GM18517 (cell line): ENCODE measurements at regions not wholly inside any gene's neighbourhood (a gene's known extent, or its start where the extent isn't known, plus 50 kb on each side); places are given as distances from the start of the nearest gene placed in this dataset.
"Not testable (repeated sequence)": the region's sequence is repeated elsewhere in the genome, so short reads cannot be mapped to it uniquely, and the experiment has no call there.

Experiments
- ATAC-seq: cut with Tn5 transposase; IDR thresholded peaks from one replicate; pipeline ENCODE4 v1.9.1; 2021; ENCODE audit warnings: mild to moderate bottlenecking, moderate library complexity; ENCODE audit not compliant: unreplicated experiment

DNA sequence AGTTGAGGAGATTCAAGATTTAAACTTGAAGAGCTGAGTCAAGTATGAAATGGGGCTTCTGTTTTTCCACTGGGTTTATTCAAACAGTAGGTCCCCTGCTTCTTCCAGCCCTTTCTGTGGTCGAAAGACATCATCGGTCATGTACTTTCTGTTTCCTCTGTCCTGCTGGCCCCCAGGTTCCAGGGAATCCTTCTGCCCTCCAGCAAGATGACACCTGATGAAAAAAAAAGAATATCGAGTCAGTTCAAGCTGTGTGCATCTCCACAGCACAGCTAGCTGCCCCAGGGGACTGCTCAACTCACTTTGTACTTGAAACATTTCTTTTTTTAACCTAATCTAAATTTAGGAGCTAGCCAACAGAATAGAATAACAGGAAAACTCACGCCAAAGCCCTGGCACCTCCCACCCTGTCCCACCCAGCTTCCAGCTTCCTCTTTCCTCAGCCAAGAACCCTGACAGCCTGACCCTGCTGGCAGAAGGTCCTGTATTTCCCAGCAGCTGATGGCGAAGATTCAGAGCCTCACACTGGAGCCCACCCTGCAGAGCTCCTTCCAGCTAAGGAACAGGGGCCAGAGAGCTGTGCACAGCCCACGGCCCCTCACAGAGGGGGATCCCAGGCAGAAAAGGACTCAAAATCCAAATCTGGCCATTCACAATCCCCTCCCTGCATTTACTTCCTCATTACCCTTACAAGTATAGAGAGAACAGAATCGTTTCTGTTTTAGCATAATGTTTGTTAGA lies 176.5 kb downstream of the PSMG1 start:
- ATAC-seq: no peak

DNA sequence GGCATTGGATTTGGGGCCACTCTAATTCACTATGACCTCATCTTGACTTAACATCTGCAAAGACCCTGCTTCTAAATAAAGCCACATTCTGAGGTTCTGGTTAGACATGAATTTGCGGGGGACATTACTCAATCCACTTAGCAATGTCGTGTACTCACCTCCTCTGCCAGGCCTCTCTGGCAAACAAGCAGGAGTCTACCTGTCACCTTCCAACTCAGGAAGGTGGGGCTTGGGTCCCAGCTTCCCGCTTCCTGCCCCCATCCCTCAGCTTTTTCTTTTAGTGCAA lies 177.8 kb downstream of the PSMG1 start:
- no peak for ATAC-seq

DNA sequence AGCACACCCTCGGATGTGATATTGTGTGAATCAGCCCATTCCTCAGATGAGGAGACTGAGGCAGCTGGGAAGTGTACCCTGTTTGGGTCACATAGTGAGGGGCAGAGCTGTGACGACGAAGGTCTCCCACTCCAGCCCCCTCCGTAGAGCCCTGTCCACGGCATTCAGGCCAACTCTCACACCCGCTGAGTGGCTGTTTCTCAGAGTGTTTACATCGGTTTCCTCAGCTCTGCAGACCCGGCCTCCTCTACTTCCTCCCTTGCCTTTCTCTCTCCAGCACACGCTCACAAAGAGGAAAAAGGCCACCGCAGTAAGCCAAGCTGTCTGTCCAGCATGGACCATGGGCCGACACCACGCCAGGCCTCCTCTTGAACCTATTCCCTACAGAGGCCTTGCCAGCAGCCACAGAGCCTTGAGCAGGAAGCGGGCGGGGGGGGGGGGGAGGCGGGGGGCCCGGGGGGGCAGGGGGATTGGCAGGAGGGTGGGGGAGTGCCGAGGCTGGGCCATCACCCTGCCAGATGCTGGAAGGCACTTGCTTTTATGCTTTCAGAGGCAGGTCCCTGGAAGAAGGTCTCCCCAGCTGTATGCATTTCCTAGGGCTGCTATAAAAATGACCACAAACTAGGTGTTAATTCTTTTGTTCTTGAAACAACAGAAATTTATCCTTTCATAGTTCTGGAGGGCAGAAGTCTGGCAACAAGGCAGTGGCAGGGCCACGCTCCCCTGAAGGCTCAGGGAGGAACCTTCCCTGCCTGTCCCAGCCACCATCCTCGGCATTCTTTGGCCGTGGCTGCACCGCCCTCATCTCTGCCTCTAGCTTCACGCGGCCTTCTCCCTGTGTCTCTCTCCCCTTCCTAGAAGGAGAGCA lies 178.4 kb downstream of the PSMG1 start:
- no peak for ATAC-seq

DNA sequence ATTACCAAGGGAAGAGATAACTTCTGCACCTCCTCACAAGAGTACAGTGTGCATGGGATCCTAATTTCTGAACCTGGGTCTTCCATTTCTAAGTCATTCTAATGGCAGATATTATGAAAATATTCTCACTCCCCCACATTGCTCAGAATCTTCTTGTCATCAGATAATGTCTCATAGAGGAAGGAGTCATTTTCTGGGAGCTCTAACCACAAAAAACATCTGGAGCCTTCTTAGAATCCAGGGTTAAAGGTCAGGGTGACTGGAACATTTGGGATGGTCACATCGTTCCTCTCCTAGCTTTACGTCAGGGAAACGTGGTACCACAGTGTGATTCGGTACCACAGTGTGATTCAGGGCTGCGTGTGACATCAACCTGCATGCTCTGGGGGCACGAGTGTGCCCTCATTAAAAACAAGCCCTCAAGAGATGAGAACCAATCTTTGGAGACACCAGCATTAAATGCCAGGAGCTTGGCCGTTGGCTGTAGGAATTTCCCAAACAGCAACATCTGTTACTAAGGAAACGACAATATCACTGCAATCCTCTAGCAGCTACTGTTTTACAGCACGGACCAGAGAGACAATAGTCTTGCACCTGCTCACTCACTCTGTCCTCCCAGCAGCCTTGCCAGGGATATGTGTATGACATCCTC lies 179.1 kb downstream of the PSMG1 start:
- no peak for ATAC-seq

DNA sequence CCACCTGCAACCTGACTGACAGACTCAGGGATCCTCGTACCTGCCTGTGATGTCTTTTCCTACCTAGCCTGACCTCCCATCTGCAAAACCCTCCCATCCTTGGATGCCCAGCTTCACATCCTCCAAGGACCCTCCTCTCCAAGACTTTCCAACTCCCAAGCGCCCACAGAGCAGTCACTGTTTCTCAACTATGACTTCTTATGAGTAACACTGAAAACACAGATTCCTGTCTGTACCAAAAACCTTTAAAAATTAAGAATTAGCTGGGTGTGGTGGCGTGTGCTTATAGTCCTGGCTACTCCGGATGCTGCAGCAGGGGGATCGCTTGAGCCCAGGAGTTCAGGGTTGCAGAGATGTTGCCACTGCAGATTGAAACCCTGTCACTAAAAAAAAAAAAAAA lies 181.9 kb downstream of the PSMG1 start:
- no peak for ATAC-seq

DNA sequence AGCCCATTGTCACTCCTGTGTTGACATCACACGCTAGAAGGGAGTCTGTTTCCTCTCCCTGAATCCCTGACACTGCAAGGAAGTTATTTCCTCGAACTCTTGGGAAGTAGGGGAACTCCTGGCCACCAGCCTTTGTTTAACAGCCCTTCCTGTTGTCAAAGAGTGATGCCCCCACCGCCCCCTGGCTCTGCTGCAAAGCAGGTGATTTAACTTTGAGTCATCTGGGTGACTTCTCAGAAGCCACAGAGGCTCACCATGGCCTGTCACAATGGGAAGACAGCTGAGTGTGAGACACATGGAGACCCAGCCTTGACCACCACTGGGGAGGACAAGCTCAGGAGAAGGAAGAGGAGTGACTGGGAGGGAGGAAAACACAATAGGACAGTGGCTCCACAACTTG lies 182.8 kb downstream of the PSMG1 start:
- ATAC-seq: no peak

DNA sequence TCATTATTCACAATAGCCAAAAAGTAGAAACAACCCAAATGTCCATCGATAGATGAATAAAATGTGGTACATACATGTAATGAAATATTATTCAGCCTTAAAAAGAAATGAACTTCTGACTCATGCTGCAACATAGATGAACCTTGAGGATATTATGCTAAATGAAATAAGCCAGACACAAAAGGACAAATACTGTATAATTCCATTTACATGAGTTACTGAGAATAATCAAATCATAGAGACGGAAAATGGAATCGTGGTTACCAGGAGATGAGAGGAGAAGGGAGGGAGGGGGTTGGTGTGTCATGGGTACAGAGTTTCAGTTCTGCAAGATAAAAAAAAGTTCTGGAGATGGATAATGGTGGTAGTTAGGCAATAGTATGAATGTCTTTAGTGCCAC lies 184.1 kb downstream of the PSMG1 start:
- ATAC-seq: no peak

DNA sequence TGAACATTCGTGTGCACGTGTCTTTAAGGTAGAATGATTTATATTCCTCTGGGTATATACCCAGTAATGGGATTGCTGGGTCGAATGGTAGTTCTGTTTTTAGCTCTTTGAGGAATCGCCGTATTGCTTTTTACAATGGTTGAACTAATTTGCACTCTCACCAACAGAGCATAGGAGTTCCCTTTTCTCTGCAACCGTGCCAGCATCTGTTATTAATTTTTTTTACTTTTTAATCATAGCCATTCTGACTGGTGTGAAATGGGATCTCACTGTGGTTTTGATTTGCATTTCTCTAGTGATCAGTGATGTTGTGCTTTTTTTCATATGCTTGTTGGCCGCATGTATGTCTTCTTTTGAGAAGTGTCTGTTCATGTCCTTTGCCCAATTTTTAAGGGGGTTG lies 185.0 kb downstream of the PSMG1 start:
- not testable (repeated sequence) for ATAC-seq

DNA sequence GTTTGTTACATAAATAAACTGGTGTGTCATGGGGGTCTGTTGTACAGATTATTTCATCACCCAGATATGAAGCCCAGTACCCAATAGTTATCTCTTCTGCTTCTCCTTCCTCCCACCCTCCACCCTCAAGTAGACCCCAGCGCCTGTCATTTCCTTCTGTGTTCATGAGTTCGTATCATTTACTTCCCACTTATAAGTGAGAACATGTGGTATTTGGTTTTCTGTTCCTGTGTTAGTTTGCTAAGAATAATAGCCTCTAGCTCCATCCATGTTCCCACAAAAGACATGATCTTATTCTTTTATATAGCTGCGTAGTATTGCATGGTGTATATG lies 185.4 kb downstream of the PSMG1 start:
- not testable (repeated sequence) for ATAC-seq

DNA sequence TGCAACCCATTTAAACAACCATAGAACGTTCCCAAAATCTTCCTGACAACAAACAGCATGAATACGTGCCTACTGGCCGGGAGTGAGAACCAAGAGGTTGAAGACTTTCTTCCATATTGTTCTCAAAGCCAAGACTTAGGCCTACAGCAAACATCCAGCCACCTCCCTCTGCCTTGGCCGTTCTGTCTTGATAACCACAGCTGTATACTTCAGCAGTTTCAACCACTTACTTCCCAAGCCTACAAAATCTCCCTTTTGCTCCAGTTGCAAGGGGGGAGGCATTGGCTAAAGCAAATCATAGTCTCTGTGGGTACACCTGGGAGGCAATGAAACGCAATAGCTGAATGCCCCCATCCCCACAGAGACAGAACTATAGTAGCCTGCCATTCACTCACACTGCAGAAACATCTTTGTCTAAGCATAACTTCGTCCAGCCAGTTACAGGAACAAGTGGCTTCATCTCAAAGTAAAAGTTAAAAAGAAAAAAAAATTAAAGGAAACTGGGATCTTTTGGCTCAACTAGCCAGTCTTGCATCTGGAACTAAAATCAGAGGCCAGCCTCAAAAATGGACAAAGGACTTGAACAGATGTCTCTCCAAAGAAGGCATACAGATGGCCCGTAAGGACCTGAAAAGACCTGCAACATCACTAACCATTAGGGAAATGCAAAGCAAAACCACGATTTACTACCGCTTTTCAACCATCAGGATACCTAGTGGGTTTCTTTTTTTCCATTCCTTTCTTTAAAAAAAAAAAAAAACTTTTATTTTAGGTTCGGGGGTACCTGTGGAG lies 186.0 kb downstream of the PSMG1 start:
- no peak for ATAC-seq

DNA sequence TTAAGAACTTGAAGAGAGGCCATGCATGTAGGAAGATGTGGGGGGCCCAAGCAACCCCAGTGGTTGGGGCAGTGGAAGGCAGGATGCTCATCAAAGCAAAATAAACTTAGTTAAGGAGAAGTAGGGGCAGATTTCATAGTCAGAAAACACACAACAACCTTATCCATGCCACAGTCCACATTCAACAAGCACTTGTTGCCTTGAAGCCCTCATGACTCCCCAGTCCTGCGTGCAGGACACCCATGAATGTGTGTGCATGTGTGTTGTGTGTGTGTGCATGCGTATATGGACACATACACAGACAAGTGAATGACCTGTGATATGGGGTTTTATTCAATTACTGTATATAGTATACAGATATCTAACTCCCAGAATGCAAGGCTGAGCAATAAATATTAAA lies 186.9 kb downstream of the PSMG1 start:
- ATAC-seq: no peak

DNA sequence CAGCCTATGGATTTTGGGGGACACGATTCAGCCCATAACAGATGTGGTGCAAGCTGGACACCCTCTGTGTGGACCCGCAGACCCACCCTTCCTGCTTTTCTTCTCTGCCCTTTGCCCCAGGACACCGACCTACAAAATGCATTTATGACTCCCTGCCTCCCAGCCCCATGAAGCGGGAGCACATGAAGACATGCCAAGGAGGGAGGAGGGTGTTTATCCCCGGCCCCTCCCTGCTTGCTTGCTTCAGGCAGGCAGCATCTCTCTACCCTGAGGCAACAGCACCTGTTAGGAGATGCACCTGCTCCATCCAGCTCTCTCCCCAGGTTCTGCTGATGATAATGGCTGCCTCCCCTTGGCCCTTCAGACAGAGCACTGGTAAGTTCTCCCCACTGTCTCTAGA lies 187.5 kb downstream of the PSMG1 start:
- ATAC-seq: no peak

DNA sequence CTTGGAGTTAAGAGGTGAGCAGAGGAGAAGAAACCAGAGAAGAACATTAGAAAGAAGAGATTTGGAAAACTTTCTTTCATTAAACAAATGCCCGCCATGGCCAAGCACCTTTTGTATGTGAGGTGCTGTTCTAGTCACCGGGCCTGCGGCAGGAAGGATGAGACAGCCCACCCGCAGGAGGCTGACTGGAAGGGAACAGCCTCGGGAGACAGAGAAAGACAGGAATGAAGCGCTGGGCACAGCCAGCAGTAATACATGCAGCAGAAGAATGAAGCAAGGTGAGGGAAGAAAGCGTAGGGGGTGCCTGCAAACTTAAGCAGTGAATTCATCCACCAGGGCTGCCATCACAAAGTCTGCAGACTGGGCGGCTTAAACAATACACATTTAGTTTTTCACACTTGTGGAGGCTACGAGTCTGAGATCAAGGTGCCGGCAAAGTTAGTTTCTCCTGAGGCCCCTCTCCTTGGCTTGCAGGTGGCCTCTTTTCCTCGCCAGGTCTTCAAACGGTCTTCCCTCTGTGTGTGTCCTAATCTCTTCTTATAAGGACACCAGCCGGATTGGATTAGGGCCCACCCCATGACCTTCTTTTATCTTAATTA lies 188.1 kb downstream of the PSMG1 start:
- ATAC-seq: no peak

DNA sequence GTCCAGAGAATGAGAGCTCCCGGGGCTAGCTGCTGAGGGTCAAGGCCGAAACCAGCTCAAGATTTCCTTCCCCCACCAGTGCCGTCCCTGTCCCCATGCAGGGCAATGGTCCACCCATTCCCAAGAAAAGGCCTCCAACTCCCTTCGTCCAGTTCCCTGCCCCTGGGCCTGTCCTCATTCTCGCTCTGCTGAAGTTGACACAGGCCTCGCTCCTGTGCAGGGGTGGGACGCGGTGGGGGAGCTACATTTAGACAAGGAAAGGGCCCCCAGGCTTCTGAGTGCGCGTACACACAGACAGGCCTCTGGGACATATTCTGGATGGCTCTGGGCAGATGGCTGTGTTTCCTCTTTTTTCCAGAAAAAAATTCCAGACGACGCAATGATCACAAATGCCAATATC lies 188.3 kb downstream of the ETS2 start:
- ATAC-seq: no peak

DNA sequence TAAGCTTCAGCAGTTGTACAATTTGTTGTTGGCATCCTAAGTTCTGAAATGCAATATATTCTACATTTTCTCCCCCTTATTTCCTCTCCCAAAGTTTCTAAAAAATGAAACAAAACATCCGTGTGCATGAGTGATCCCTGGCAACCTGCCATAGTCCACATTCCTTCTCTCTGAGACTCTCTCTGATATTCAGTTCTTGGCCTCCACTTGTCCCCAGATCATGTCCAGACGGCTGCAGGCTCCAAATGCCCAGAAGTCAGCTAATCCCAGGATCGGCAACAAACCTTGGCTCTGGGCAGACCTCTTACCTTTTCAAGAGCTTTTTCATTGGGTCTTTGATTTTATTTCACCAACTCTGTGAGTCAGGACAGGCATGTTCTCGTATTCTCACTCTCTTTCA lies 187.8 kb downstream of the ETS2 start:
- ATAC-seq: no peak

DNA sequence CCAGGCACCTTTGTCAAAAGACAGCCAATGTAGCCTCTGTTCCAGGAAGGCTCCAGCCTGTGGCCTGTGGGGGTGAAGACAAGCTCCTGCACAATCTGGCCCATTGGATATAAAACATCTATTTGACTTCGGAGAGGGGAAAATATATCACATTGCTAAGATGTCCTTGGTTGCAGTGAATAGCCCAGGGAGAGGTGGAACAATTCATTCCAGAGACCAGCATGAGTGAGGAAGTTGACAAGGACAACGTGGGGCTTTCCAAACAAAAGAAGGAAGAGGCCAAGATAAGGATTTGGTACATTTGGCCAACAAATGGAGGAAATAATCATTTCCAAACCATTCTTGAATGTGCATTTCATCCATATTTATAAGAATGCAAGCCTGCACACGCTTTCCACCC lies 187.0 kb downstream of the ETS2 start:
- ATAC-seq: no peak

DNA sequence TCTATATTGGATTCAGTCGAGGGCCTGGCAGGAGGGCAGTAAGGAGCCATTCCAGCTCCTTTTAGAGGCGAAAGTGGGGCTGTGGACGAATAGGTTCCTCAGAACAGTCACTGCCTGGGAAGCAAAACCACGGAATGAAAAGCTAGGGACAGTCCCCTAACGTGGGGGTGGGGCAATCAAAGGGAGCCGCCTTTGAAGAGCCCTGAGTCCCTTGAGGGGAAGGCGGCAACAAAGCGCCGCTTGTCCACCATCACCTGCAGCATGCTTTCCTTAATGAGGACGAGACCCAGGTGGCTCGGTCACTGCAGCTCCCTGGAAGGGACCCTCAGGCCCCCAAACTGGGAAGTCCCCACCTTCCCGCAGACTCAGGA lies 184.7 kb downstream of the ETS2 start:
- ATAC-seq: no peak

DNA sequence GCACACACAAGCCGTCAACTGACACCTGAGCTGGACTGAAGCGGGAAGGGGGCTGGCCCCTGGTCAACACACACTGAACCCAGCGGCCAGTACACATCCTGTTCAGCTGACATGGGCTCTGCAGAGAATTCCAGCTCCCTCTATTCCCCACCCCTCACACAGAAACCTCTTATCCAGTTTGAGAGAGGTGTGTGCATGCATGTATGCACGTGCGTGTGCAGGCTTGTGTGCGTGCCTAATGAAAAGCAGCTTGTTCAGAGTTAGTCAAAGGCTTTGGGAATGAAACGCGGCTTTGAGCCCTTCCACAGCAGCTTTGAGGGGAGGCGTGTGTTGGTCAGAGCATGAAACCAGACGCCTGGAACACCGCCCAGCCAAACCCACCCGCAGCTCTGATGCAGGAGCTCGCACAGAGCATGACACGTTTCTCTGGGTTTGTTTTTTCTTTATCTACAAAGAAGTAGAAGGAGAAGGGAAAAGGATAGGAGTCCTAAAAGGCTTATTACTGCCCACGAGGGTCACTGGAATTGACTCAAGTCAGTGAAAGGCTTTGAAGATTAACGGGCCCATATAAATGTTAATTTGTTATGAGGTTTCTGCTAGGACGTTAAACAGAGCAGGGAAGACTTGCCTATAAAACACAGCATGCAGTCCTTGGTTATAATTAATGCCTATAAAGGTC lies 184.2 kb downstream of the ETS2 start:
- no peak for ATAC-seq

DNA sequence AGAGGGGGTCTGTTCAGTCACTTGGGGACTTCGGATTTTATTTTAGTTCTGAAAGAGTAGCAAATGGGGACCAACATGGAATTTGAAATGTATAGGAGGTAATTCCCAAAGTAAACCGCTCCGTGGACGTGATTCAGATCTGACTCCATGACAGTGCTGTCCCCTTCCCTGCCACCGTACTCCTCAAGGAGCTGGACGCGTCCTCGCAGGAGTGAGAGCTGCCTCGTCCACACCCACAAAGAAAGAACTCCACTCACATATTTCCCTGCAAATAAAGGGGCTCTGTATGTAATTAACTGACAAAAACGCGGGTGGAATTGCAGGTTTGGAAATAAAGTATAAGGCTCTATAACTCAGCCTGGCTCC lies 183.6 kb downstream of the ETS2 start:
- no peak for ATAC-seq

DNA sequence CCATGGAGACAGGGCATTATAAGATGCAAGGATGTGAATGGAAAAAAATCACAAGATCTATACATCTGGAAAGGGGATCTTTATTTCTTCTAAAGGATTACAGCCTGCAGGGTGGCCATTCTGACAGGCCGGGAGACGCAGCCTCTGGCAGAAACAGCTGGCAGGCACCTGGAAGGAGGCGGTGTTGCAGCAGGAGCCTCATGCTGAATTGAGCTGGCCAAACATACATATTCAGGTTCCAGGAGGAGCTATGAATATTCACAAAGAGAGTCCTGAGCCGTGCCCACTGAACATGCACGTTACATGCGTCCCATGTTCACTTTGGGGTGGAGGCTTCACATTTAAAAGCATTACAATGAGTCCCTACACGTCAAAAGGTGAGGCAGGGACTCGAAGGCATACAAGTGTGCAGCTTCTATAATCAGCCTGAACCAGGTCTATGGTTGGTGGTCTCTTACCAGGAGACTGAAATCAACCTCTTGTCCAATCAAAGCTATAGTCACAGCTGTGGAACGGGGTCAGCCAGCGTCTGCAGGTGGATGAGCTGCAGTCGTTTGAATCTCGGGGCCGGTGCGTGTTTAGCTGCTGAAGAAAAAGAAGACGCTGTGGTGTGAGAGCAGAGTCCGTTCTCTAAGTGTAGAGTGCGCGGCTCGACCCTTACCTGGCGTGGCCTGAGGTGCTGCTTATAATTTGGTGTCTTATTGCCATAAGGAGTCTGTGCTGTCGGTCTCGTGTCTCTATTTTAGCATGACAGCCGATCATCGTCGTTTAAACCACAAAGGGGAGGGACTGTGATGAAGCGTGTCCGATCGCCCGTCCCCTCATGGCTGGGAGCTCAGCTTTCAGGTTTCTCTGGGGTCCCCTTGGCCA lies 183.0 kb downstream of the ETS2 start:
- ATAC-seq: no peak
